PC-9 (cell line): ENCODE measurements at regions not wholly inside any gene's neighbourhood (a gene's known extent, or its start where the extent isn't known, plus 50 kb on each side); places are given as distances from the start of the nearest gene placed in this dataset.

ENCODE experiments used
- BruUV-seq: library from RNA; stranded (reverse); fragments of 400-500 nt; replicated peaks from 2 replicates; lab custom pipeline; 2021; lab: Mats Ljungman, UMichigan
- CTCF ChIA-PET: fragments of 300-600 bp; sonication (Branson Sonifier 250); formaldehyde crosslinking; loops from one replicate; lab custom pipeline; 2022; ENCODE audit warnings: antibody characterized with exemption; lab: Charles Lee
- POLR2A ChIA-PET: fragments of 300-600 bp; sonication (Branson Sonifier 250); formaldehyde crosslinking; loops from one replicate; lab custom pipeline; 2022; ENCODE audit warnings: antibody characterized with exemption; ENCODE audit not compliant: unreplicated experiment; lab: Charles Lee
- DNase-seq, 2 experiments: peaks; one replicate each; pipeline versions ENCODE4 v3.0.0 to v3.0.0-alpha.2; 2015 to 2022; ENCODE audit warnings: mixed read lengths in 1 of 2
- H2AFZ ChIP-seq: fragments of 200-600 bp; sonication (generic); 2 replicates; pipeline ENCODE4 v1.8.1; 2017; ENCODE audit warnings: antibody characterized with exemption
- H3F3A ChIP-seq: fragments of 200-600 bp; sonication (generic); 2 replicates; pipeline ENCODE4 v1.8.1; 2017; ENCODE audit warnings: antibody characterized with exemption, mild to moderate bottlenecking, low read depth; ENCODE audit not compliant: insufficient read depth
- H3K27ac ChIP-seq: fragments of 200-600 bp; sonication (generic); 2 replicates; pipeline ENCODE4 v1.6.1; 2016; ENCODE audit warnings: mixed run types
- H3K27me3 ChIP-seq: fragments of 200-600 bp; sonication (generic); 2 replicates; pipeline ENCODE4 v1.6.1; 2016; ENCODE audit warnings: low read depth, mixed run types; ENCODE audit not compliant: insufficient read depth
- H3K36me3 ChIP-seq: fragments of 200-600 bp; sonication (generic); 2 replicates; pipeline ENCODE4 v1.6.1; 2016; ENCODE audit warnings: low read depth, mixed run types
- H3K4me1 ChIP-seq: fragments of 200-600 bp; sonication (generic); replicated peaks from 2 replicates; pipeline ENCODE4 v1.6.1; 2016; ENCODE audit warnings: mixed run types; ENCODE audit not compliant: insufficient read depth
- H3K4me2 ChIP-seq: fragments of 200-600 bp; sonication (generic); 2 replicates; pipeline ENCODE4 v1.6.1; 2017; ENCODE audit warnings: mixed run types
- H3K4me3 ChIP-seq: fragments of 200-600 bp; sonication (generic); 2 replicates; pipeline ENCODE4 v1.6.1; 2016; ENCODE audit warnings: mixed run types
- H3K79me2 ChIP-seq: fragments of 200-600 bp; sonication (generic); 2 replicates; pipeline ENCODE4 v1.6.1; 2017; ENCODE audit warnings: low read depth, mixed run types
- H3K9me2 ChIP-seq: fragments of 200-600 bp; sonication (generic); 2 replicates; pipeline ENCODE4 v1.8.1; 2017; ENCODE audit warnings: mild to moderate bottlenecking; ENCODE audit not compliant: insufficient read depth
- H3K9me3 ChIP-seq: fragments of 200-600 bp; sonication (generic); 2 replicates; pipeline ENCODE4 v1.8.1; 2016; ENCODE audit warnings: low read depth; ENCODE audit not compliant: insufficient read depth
- H4K20me1 ChIP-seq: fragments of 200-600 bp; sonication (generic); 2 replicates; pipeline ENCODE4 v1.8.1; 2017; ENCODE audit not compliant: insufficient read depth
- CTCF ChIP-seq: fragments of 200-600 bp; sonication (generic); conservative IDR thresholded peaks from 2 replicates; pipeline ENCODE4 v1.6.1; 2017; ENCODE audit warnings: mixed run types, antibody characterized with exemption, mild to moderate bottlenecking, moderate library complexity
- EZH2 ChIP-seq: fragments of 200-600 bp; sonication (generic); IDR thresholded peaks from 2 replicates; pipeline ENCODE4 v1.8.0; 2017; ENCODE audit warnings: antibody characterized with exemption, low read depth
- intact Hi-C: fragments of 100-400 bp; cut with micrococcal nuclease; formaldehyde crosslinking; loops from one replicate; pipeline ENCODE4 v1.10.0; 2022; ENCODE audit not compliant: unreplicated experiment

- Histone ChIP-seq H2AFZ (no peak overlapping the region), H3K27ac (no peak overlapping the region), H3F3A (no peaks in the 10 kb centered on the region), H3K27me3 (peaks cover 20% of the 10 kb centered on the region; the same call in 1 of the 2 replicates), H3K4me2 (no peak overlapping the region), H4K20me1 (no peaks in the 10 kb centered on the region), H3K4me3 (no peak overlapping the region), H3K79me2 (no peaks in the 10 kb centered on the region), H3K9me2 (no peaks in the 10 kb centered on the region), H3K36me3 (no peaks in the 10 kb centered on the region), H3K4me1 (no peaks in the 10 kb centered on the region), H3K9me3 (no peaks in the 10 kb centered on the region)
- CTCF ChIA-PET: no interaction called here
- BruUV-seq: no TSS peak
- POLR2A ChIA-PET: no interaction called here
- intact Hi-C loops: no loop called here
- no peak for DNase-seq
- TF ChIP-seq EZH2 (no peak), CTCF (no peak)
Measured at GRCh38 chr1:30198795-30199403, 524.5 kb downstream of the MATN1 start.

GRCh38 chr1:30198451-30198760, 525.0 kb downstream of the MATN1 start:
- Histone ChIP-seq H4K20me1 (no peaks in the 10 kb centered on the region), H3K36me3 (no peaks in the 10 kb centered on the region), H3K9me3 (no peaks in the 10 kb centered on the region), H3F3A (no peaks in the 10 kb centered on the region), H3K4me3 (no peak overlapping the region), H3K27me3 (0 out of 2 replicates have a peak, but pooled peaks cover 16% of the 10 kb centered on the region), H3K79me2 (no peaks in the 10 kb centered on the region), H3K9me2 (no peaks in the 10 kb centered on the region), H3K27ac (no peak overlapping the region), H3K4me2 (no peak overlapping the region), H3K4me1 (no peaks in the 10 kb centered on the region), H2AFZ (no peak overlapping the region)
- POLR2A ChIA-PET: no interaction called here
- intact Hi-C loops: no loop called here
- TF ChIP-seq EZH2 (no peak), CTCF (no peak)
- BruUV-seq: no TSS peak
- CTCF ChIA-PET: no interaction called here
- DNase-seq: no peak

GRCh38 chr1:30197639-30198450, 525.5 kb downstream of the MATN1 start:
- TF ChIP-seq EZH2: no peak
- ChIA-PET POLR2A (no interaction called here), CTCF (no interaction called here)
- no TSS peak for BruUV-seq
- intact Hi-C loops: no loop called here
- Histone ChIP-seq H3K27me3 (0 out of 2 replicates have a peak, but pooled peaks cover 14% of the 10 kb centered on the region), H3K4me1 (no peaks in the 10 kb centered on the region), H4K20me1 (no peaks in the 10 kb centered on the region), H3K27ac (no peak overlapping the region), H3F3A (no peaks in the 10 kb centered on the region), H2AFZ (no peak overlapping the region), H3K4me3 (no peak overlapping the region), H3K79me2 (no peaks in the 10 kb centered on the region), H3K4me2 (no peak overlapping the region), H3K9me3 (no peaks in the 10 kb centered on the region), H3K36me3 (no peaks in the 10 kb centered on the region), H3K9me2 (no peaks in the 10 kb centered on the region)
- DNase-seq: no peak
